ENCODE measurements at regions not wholly inside any gene's neighbourhood (a gene's known extent, or its start where the extent isn't known, plus 50 kb on each side); places are given as distances from the start of the nearest gene placed in this dataset.
"Not testable (repeated sequence)": the region's sequence is repeated elsewhere in the genome, so short reads cannot be mapped to it uniquely, and the experiment has no call there.

- no peaks in the 10 kb centered on the region for H3K9me3 ChIP-seq
- no peak overlapping the region for H3K4me3 ChIP-seq
- no peak for DNase-seq
- H3K27me3 ChIP-seq: no peaks in the 10 kb centered on the region
- H3K36me3 ChIP-seq: no peaks in the 10 kb centered on the region
These were observed 261.7 kb downstream of the NPHP4 start for GRCh38 chr1:5730272-5731109.

GRCh38 chr1:5729636-5730145 is 262.5 kb downstream of the NPHP4 start:
- H3K27me3 ChIP-seq: no peaks in the 10 kb centered on the region
- DNase-seq: no peak
- no peaks in the 10 kb centered on the region for H3K9me3 ChIP-seq
- no peaks in the 10 kb centered on the region for H3K36me3 ChIP-seq
- no peak overlapping the region for H3K4me3 ChIP-seq

GRCh38 chr1:5728663-5729355 is 263.4 kb downstream of the NPHP4 start:
- DNase-seq: no peak
- no peaks in the 10 kb centered on the region for H3K9me3 ChIP-seq

GRCh38 chr1:5727871-5728643 is 264.2 kb downstream of the NPHP4 start:
- no peaks in the 10 kb centered on the region for H3K27me3 ChIP-seq
- no peaks in the 10 kb centered on the region for H3K36me3 ChIP-seq
- H3K4me3 ChIP-seq: no peak overlapping the region
- no peak for DNase-seq
- no peaks in the 10 kb centered on the region for H3K9me3 ChIP-seq

More at GRCh38 chr1:5728663-5729355, 263.4 kb downstream of the NPHP4 start:
- no peaks in the 10 kb centered on the region for H3K27me3 ChIP-seq
- H3K4me3 ChIP-seq: no peak overlapping the region
- H3K36me3 ChIP-seq: no peaks in the 10 kb centered on the region

GRCh38 chr1:5727191-5727590 is 265.0 kb downstream of the NPHP4 start:
- Histone ChIP-seq H3K36me3 (no peaks in the 10 kb centered on the region), H3K27me3 (no peaks in the 10 kb centered on the region), H3K4me3 (no peak overlapping the region), H3K9me3 (no peaks in the 10 kb centered on the region)
- no peak for DNase-seq

- H3K27me3 ChIP-seq, DNase-seq, H3K9me3 ChIP-seq, H3K4me3 ChIP-seq, H3K36me3 ChIP-seq: not testable (repeated sequence)
These were observed 265.5 kb downstream of the NPHP4 start for GRCh38 chr1:5726586-5727184.

GRCh38 chr1:5725855-5726585 is 266.2 kb downstream of the NPHP4 start:
- H3K27me3 ChIP-seq: no peaks in the 10 kb centered on the region
- H3K9me3 ChIP-seq: no peaks in the 10 kb centered on the region
- H3K36me3 ChIP-seq: no peaks in the 10 kb centered on the region
- no peak overlapping the region for H3K4me3 ChIP-seq
- no peak for DNase-seq

GRCh38 chr1:5725406-5725805 is 266.8 kb downstream of the NPHP4 start:
- H3K4me3 ChIP-seq: no peak overlapping the region
- H3K9me3 ChIP-seq: no peaks in the 10 kb centered on the region
- no peak for DNase-seq
- H3K27me3 ChIP-seq: no peaks in the 10 kb centered on the region
- H3K36me3 ChIP-seq: no peaks in the 10 kb centered on the region

GRCh38 chr1:5724847-5725246 is 267.4 kb downstream of the NPHP4 start:
- DNase-seq: no peak
- no peaks in the 10 kb centered on the region for H3K9me3 ChIP-seq

GRCh38 chr1:5722635-5723164 is 269.5 kb downstream of the NPHP4 start:
- Histone ChIP-seq H3K9me3 (no peaks in the 10 kb centered on the region), H3K27me3 (no peaks in the 10 kb centered on the region), H3K36me3 (no peaks in the 10 kb centered on the region), H3K4me3 (no peak overlapping the region)
- no peak for DNase-seq

More at GRCh38 chr1:5724847-5725246, 267.4 kb downstream of the NPHP4 start:
- no peaks in the 10 kb centered on the region for H3K27me3 ChIP-seq
- no peak overlapping the region for H3K4me3 ChIP-seq
- H3K36me3 ChIP-seq: no peaks in the 10 kb centered on the region

GRCh38 chr1:5721634-5722215 is 270.5 kb downstream of the NPHP4 start:
- Histone ChIP-seq H3K36me3 (no peaks in the 10 kb centered on the region), H3K9me3 (no peaks in the 10 kb centered on the region), H3K27me3 (no peaks in the 10 kb centered on the region), H3K4me3 (no peak overlapping the region)
- no peak for DNase-seq

GRCh38 chr1:5720936-5721335 is 271.3 kb downstream of the NPHP4 start:
- Histone ChIP-seq H3K4me3 (no peak overlapping the region), H3K27me3 (no peaks in the 10 kb centered on the region), H3K9me3 (no peaks in the 10 kb centered on the region), H3K36me3 (no peaks in the 10 kb centered on the region)
- DNase-seq: no peak

GRCh38 chr1:5720484-5720883 is 271.7 kb downstream of the NPHP4 start:
- no peaks in the 10 kb centered on the region for H3K27me3 ChIP-seq
- DNase-seq: no peak
- H3K4me3 ChIP-seq: no peak overlapping the region
- no peaks in the 10 kb centered on the region for H3K36me3 ChIP-seq
- no peaks in the 10 kb centered on the region for H3K9me3 ChIP-seq

- Histone ChIP-seq H3K4me3 (no peak overlapping the region), H3K27me3 (no peaks in the 10 kb centered on the region), H3K9me3 (no peaks in the 10 kb centered on the region), H3K36me3 (no peaks in the 10 kb centered on the region)
- DNase-seq: no peak
These were observed 272.2 kb downstream of the NPHP4 start for GRCh38 chr1:5720045-5720444.

- Histone ChIP-seq H3K4me3 (no peak overlapping the region), H3K27me3 (no peaks in the 10 kb centered on the region), H3K9me3 (no peaks in the 10 kb centered on the region), H3K36me3 (no peaks in the 10 kb centered on the region)
- DNase-seq: no peak
These were observed 273.2 kb downstream of the NPHP4 start for GRCh38 chr1:5718831-5719632.
